Loucy (cell line): ENCODE measurements at regions not wholly inside any gene's neighbourhood (a gene's known extent, or its start where the extent isn't known, plus 50 kb on each side); places are given as distances from the start of the nearest gene placed in this dataset.

Source experiments
- H2AFZ ChIP-seq: fragments of 200-600 bp; sonication (generic); 2 replicates; pipeline ENCODE4 v1.6.0; 2016; ENCODE audit warnings: antibody characterized with exemption, mild to moderate bottlenecking, low read length, moderate library complexity
- H3F3A ChIP-seq: fragments of 200-600 bp; 2 replicates; pipeline ENCODE4 v1.6.0; 2016; ENCODE audit warnings: antibody characterized with exemption, low read depth, mild to moderate bottlenecking
- H3K27me3 ChIP-seq: fragments of 200-600 bp; sonication (generic); 2 replicates; pipeline ENCODE4 v1.6.1; 2014; ENCODE audit warnings: low read length, mild to moderate bottlenecking; ENCODE audit not compliant: insufficient read depth, poor library complexity, severe bottlenecking
- H3K36me3 ChIP-seq: fragments of 200-600 bp; sonication (generic); 2 replicates; pipeline ENCODE4 v1.6.1; 2016; ENCODE audit warnings: low read length; ENCODE audit not compliant: insufficient read depth
- H3K4me1 ChIP-seq: fragments of 200-600 bp; sonication (generic); 2 replicates; pipeline ENCODE4 v1.5.1; 2014; ENCODE audit warnings: low read length, mild to moderate bottlenecking; ENCODE audit not compliant: insufficient read depth, poor library complexity, severe bottlenecking
- H3K4me2 ChIP-seq: fragments of 200-600 bp; sonication (generic); 2 replicates; pipeline ENCODE4 v1.6.0; 2014; ENCODE audit warnings: antibody characterized with exemption, low read length, low read depth, mild to moderate bottlenecking; ENCODE audit not compliant: poor library complexity, severe bottlenecking
- H3K4me3 ChIP-seq: fragments of 200-600 bp; sonication (generic); 2 replicates; pipeline ENCODE4 v1.5.1; 2014; ENCODE audit warnings: low read length, mild to moderate bottlenecking, mixed read lengths; ENCODE audit not compliant: poor library complexity, severe bottlenecking
- H3K79me2 ChIP-seq: fragments of 200-600 bp; sonication (generic); 2 replicates; pipeline ENCODE4 v1.6.1; 2014; ENCODE audit warnings: low read length; ENCODE audit not compliant: insufficient read depth
- H3K9ac ChIP-seq: fragments of 200-600 bp; sonication (generic); 2 replicates; pipeline ENCODE4 v1.6.0; 2014; ENCODE audit warnings: mild to moderate bottlenecking, low read depth, low read length, moderate library complexity; ENCODE audit not compliant: poor library complexity, severe bottlenecking
- H3K9me2 ChIP-seq: fragments of 200-600 bp; sonication (generic); replicated peaks from 2 replicates; pipeline ENCODE4 v1.6.1; 2016; ENCODE audit warnings: low read depth, low read length, mixed read lengths
- H3K9me3 ChIP-seq: fragments of 200-600 bp; sonication (generic); 2 replicates; pipeline ENCODE4 v1.6.1; 2014; ENCODE audit warnings: mild to moderate bottlenecking, antibody characterized with exemption, low read length, low read depth; ENCODE audit not compliant: insufficient read depth
- H4K20me1 ChIP-seq: fragments of 200-600 bp; sonication (generic); 2 replicates; pipeline ENCODE4 v1.6.0; 2014; ENCODE audit warnings: antibody characterized with exemption, low read length, mild to moderate bottlenecking; ENCODE audit not compliant: insufficient read depth, poor library complexity, severe bottlenecking
- CTCF ChIP-seq: fragments of 200-600 bp; sonication (generic); conservative IDR thresholded peaks from 2 replicates; pipeline ENCODE4 v1.5.1; 2014; ENCODE audit warnings: mild to moderate bottlenecking, antibody characterized with exemption, low read length
- EZH2phosphoT487 ChIP-seq: fragments of 200-600 bp; IDR thresholded peaks from 2 replicates; pipeline ENCODE4 v1.6.1; 2018; ENCODE audit warnings: antibody characterized with exemption, mild to moderate bottlenecking, moderate library complexity, borderline replicate concordance

GRCh38 chr16:73610605-73611156 lies 562.8 kb upstream of the ZFHX3 start:
- Histone ChIP-seq H3K4me2 (no peak overlapping the region), H2AFZ (no peak overlapping the region), H3K9me2 (no peaks in the 10 kb centered on the region), H3K4me1 (no peaks in the 10 kb centered on the region), H3F3A (no peaks in the 10 kb centered on the region), H3K4me3 (no peak overlapping the region), H3K9me3 (no peaks in the 10 kb centered on the region), H3K9ac (no peak overlapping the region), H4K20me1 (no peaks in the 10 kb centered on the region), H3K79me2 (no peaks in the 10 kb centered on the region), H3K36me3 (no peaks in the 10 kb centered on the region), H3K27me3 (peaks cover 7% of the 10 kb centered on the region)
- no peak for TF ChIP-seq CTCF
- TF ChIP-seq EZH2phosphoT487 = no peak

GRCh38 chr16:73610160-73610559 lies 562.2 kb upstream of the ZFHX3 start:
- Histone ChIP-seq H3K9me2 (no peaks in the 10 kb centered on the region), H3K36me3 (no peaks in the 10 kb centered on the region), H3K4me2 (no peak overlapping the region), H3K4me3 (no peak overlapping the region), H4K20me1 (no peaks in the 10 kb centered on the region), H3K9me3 (no peaks in the 10 kb centered on the region), H2AFZ (no peak overlapping the region), H3K9ac (no peak overlapping the region), H3K4me1 (no peaks in the 10 kb centered on the region), H3F3A (no peaks in the 10 kb centered on the region), H3K79me2 (no peaks in the 10 kb centered on the region), H3K27me3 (peaks cover 7% of the 10 kb centered on the region)
- TF ChIP-seq CTCF (no peak), EZH2phosphoT487 (no peak)

GRCh38 chr16:73608911-73609310 lies 561.0 kb upstream of the ZFHX3 start:
- peaks cover 7% of the 10 kb centered on the region for H3K27me3 ChIP-seq
- H3K4me2 ChIP-seq = no peak overlapping the region
- TF ChIP-seq EZH2phosphoT487 (no peak), CTCF (no peak)

More at GRCh38 chr16:73608911-73609310, 561.0 kb upstream of the ZFHX3 start:
- no peaks in the 10 kb centered on the region for H4K20me1 ChIP-seq
- H3K36me3 ChIP-seq = no peaks in the 10 kb centered on the region
- H3K4me1 ChIP-seq = no peaks in the 10 kb centered on the region
- H3K9me3 ChIP-seq = no peaks in the 10 kb centered on the region
- no peaks in the 10 kb centered on the region for H3K79me2 ChIP-seq
- no peaks in the 10 kb centered on the region for H3F3A ChIP-seq
- H3K4me3 ChIP-seq = no peak overlapping the region
- H2AFZ ChIP-seq = no peak overlapping the region
- H3K9ac ChIP-seq = no peak overlapping the region
- H3K9me2 ChIP-seq = no peaks in the 10 kb centered on the region
